GM19397 (cell line): ENCODE measurements at regions not wholly inside any gene's neighbourhood (a gene's known extent, or its start where the extent isn't known, plus 50 kb on each side); places are given as distances from the start of the nearest gene placed in this dataset.

ENCODE experiments used
- ATAC-seq: cut with Tn5 transposase; IDR thresholded peaks from one replicate; pipeline ENCODE4 v1.9.1; 2021; ENCODE audit warnings: mild to moderate bottlenecking, moderate library complexity; ENCODE audit not compliant: unreplicated experiment

GRCh38 chr13:85314686-85315085, 484.5 kb downstream of the SLITRK6 start:
- ATAC-seq = no peak

- no peak for ATAC-seq
Observed at GRCh38 chr13:85313761-85314503, 485.3 kb downstream of the SLITRK6 start.

DNA sequence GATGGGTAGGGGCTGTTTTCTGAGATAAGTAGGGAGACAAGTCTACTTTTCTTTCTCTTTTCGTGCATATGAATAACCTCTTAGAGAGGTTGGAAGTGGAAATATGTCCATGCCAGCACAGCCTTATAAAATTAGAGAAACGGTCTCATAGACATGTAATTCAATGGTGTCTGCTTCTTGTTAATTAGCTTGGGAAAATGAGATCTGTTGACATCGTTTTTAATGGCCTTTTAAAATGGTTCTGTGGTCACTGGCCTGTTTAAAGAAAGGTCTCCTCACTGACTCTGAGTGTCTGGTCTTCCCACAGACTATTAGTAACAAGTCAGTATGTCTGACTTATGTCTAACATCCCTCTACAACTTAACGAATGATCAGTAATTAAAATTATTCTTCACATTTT, 487.1 kb downstream of the SLITRK6 start:
- ATAC-seq = no peak

DNA sequence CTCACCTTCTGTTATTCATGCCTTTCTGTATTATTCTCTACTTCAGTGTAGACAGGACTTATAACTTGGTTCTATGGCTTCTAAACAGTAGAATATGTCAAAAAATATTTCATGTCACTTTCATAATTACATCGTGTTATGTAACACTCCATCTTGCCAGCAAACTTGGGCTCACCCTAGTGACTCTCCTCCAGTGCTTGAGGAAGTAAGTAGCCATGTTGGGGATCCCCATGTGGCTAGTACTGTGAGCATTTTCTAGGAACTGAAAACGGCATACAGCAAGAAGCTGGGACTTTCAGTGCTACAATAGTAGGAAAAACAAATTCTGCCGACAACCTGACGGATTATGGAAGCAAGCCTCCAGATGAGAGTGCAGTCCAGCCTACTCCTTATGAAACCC, 495.6 kb downstream of the SLITRK6 start:
- ATAC-seq = no peak

DNA sequence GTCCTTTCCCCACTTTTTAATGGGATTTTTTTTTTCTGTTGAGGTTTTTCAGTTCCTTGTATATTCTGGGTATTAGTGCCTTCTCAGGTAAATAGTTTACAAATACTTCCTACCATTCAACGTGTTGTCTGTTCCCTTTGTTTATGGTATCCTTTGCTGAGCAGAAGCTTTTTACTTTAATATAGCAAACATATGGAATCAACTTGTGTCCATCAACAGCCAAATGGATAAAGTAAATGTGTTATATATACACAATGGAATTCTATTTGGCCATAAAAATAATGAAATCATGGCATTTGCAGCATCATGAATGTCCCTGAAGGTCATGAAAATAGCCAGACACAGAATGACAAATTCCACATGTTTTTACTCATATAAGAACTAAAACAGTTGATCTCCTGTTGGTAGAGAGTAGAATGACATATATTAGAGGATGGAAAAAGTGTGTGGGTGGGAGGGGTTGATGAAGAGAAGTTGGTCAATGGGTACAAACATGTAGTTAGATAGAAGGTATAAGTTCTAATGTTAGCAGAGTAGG, 500.8 kb downstream of the SLITRK6 start:
- no peak for ATAC-seq

DNA sequence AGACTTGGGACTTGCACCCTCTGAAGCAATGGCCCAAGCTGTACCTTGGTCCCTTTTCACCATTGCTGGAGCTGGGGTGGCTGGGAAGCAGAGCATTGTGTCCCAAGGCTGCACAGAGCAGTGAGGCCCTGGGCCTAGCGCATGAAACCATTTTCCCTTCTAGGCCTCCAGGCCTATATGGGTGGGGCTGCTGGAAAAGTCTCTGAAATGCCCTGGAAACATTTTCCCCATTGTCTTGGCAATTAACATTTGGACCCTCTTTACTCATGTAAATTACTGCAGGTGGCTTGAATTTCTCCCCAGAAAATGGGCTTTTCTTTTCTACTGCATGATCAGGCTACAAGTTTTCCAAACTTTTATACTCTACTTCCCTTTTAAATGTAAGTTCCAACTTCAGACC, 510.5 kb downstream of the SLITRK6 start:
- no peak for ATAC-seq

DNA sequence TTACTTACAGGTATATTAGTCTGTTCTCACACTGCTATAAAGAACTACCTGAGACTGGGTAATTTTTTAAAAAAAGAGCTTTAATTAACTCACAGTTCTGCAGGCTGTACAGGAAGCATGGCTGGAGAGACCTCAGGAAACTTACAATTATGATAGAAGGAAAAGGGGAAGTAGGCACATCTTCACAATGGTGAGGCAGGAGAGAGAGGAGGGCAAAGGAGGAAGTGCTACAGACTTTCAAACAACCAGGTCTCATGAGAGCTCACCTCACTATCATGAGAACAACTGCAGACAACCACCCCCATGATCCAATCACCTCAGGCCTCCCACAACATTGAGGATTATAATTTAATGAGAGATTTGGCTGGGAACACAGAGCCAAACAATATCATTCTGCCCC, 511.7 kb downstream of the SLITRK6 start:
- no peak for ATAC-seq

DNA sequence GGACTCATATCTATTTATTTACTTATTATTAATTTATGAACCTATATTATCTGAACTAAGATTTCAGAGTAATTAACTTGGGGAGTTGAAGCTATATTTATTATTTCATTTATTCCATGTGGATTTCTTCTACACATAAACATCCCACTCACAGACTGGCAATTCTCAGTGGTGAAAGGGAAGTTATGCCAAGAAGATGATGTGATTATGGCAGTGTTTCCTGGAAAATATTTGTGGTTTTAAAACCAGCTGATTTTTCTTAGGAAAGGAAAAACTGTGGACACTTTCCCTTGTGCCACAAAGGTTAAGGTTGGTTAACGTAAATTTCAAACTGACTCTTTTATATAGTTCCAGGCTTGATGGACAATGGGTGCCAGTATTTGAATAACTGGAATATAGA, 513.1 kb downstream of the SLITRK6 start:
- ATAC-seq = no peak

DNA sequence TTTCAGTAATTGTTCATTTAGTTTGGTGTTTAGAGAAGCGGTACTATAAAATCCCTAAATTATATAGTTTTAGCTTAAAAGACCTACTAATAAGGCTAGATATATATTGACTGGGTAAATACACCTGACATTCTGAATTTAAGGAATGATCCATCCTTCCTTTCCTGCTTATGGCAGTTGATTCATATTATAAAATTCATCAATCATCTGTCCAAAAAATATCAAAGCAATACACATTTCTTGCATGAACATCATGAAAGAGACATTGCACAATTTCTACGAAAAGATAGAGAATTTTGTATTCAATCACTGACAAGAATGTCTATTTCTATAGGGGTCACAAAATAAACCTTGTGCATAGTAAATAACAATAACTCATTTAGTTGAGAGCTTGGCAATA, 514.9 kb downstream of the SLITRK6 start:
- ATAC-seq = no peak

- no peak for ATAC-seq
Observed at GRCh38 chr13:85283408-85283807, 515.8 kb downstream of the SLITRK6 start.

GRCh38 chr13:85282876-85283275, 516.3 kb downstream of the SLITRK6 start:
- ATAC-seq = no peak

GRCh38 chr13:85278851-85279250, 520.4 kb downstream of the SLITRK6 start:
- no peak for ATAC-seq

GRCh38 chr13:85277748-85278147, 521.5 kb downstream of the SLITRK6 start:
- no peak for ATAC-seq

GRCh38 chr13:85266771-85267170, 532.4 kb downstream of the SLITRK6 start:
- ATAC-seq = no peak

- no peak for ATAC-seq
Observed at GRCh38 chr13:85266331-85266730, 532.9 kb downstream of the SLITRK6 start.

GRCh38 chr13:85265296-85265695, 533.9 kb downstream of the SLITRK6 start:
- no peak for ATAC-seq

GRCh38 chr13:85262499-85262898, 536.7 kb downstream of the SLITRK6 start:
- no peak for ATAC-seq

DNA sequence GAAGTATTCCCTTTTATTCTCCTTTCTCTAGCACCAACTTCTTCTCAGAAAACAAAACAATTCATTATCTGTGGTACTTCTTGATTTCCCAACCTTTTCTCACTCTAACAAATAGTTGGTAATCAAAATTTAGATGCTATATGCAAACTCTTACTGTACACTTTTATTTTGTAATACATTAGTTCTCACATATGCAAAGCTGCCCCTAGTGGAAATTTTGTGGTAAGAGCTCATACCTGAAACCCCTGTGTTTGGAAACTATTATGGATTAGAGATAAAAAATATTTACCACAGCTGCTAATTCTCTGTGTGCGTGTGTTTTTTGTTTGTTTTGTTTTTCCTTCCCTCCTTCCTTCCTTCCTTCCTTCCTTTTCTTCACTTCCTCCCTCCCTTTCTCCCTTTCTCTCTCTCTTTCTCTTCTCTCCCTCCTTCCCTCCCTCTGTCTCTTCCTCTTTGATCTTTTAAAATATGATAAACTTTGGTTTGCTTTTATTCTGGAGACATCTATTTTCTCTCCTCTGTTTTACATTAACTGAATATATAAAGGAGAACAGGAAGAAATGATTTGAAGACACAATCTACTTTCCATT, 537.4 kb downstream of the SLITRK6 start:
- no peak for ATAC-seq

DNA sequence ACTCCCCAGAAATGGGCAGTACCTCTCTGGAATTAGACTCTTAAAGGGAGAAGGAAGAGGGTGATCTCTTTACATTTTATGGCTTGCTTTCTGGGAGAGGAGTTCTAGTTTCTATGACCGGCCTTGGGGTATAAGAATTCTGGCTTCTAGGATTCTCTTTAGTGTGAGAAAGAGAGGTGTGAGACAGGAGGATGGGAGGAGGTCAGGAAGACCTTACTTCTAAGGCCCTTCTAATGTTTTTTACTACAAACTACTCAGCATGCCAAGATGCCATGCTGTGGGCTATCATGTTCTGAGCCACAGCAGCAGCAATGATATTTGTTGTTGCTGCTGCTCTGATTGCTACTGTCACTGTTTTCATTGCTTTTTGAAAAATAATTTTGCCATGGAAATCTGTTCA, 538.3 kb downstream of the SLITRK6 start:
- no peak for ATAC-seq

GRCh38 chr13:85255978-85256377, 543.2 kb downstream of the SLITRK6 start:
- ATAC-seq = no peak

GRCh38 chr13:85254641-85255040, 544.6 kb downstream of the SLITRK6 start:
- no peak for ATAC-seq

- no peak for ATAC-seq
Observed at GRCh38 chr13:85249151-85249550, 550.1 kb downstream of the SLITRK6 start.

GRCh38 chr13:85247780-85248179, 551.4 kb downstream of the SLITRK6 start:
- no peak for ATAC-seq
